Tibial artery (tissue), 4 donors: ENCODE measurements at regions not wholly inside any gene's neighbourhood (a gene's known extent, or its start where the extent isn't known, plus 50 kb on each side); places are given as distances from the start of the nearest gene placed in this dataset.

ENCODE experiments used
- DNase-seq, 2 donors: peaks; one replicate each; pipeline ENCODE4 v3.0.0-alpha.2; 2019
- H3K27ac ChIP-seq, 2 donors: fragments of 200-600 bp; sonication (generic) in 1 of 2; 1 replicate in 1 of 2; 2 replicates in 1 of 2; pipeline ENCODE4 v1.5.1; 2018 to 2019; ENCODE audit warnings: mild to moderate bottlenecking in 1 of 2
- H3K27me3 ChIP-seq, 2 donors: fragments of 200-600 bp; sonication (generic) in 1 of 2; one replicate each; pipeline versions ENCODE4 v1.5.1 to v1.6.0; 2016 to 2019
- H3K36me3 ChIP-seq, 3 donors: fragments of 200-600 bp; sonication (generic) in 2 of 3; one replicate each; pipeline ENCODE4 v1.5.1; 2016 to 2019; ENCODE audit warnings: mild to moderate bottlenecking in 2 of 3
- H3K4me1 ChIP-seq, 4 donors: fragments of 200-600 bp; sonication (generic) in 2 of 4; 1 replicate in 3 of 4; 2 replicates in 1 of 4; pipeline ENCODE4 v1.5.1; 2016 to 2019
- H3K4me3 ChIP-seq, 2 donors: fragments of 200-600 bp; sonication (generic) in 1 of 2; 1 replicate in 1 of 2; 2 replicates in 1 of 2; pipeline ENCODE4 v1.5.1; 2018 to 2019; ENCODE audit warnings: mild to moderate bottlenecking in 2 of 2
- H3K9me3 ChIP-seq, 3 donors: fragments of 200-600 bp; sonication (generic) in 1 of 3; one replicate each; pipeline ENCODE4 v1.5.1; 2016 to 2019
- intact Hi-C: fragments of 100-400 bp; cut with DNase I; formaldehyde crosslinking; loops from one replicate; pipeline ENCODE4 v1.15.0; 2023; ENCODE audit warnings: low total_unique reads
- TF ChIP-seq, protein P1 (sequence below), 2 experiments: fragments of 200-600 bp in 1 of 2; fragments of 450-650 bp in 1 of 2; IDR thresholded peaks; one replicate each; pipeline ENCODE4 v1.5.1; 2017 to 2019; ENCODE audit warnings: antibody characterized with exemption in 2 of 2, mild to moderate bottlenecking in 1 of 2, moderate library complexity in 1 of 2

DNA sequence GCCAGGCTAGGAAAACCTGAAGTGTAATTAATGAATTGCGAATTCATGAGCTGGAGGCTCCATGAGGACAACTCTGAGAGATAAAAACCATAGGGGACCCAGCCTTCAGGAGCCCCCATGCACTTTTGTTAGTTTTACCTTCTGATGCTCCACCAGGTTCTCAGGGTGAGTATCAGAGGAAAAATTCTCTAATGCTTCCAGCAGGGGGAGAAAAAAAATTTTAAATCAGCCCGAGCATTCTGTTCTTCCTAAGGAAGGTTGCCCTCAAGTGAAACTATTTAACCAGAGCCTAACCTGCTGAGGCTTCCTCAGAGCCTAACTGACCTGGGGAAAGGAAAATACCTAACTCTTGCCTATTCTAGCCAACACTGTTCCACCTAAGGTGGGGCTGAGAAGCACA lies 552.6 kb downstream of the PPARGC1A start:
- H3K27me3 ChIP-seq: no peaks in the 10 kb centered on the region

DNA sequence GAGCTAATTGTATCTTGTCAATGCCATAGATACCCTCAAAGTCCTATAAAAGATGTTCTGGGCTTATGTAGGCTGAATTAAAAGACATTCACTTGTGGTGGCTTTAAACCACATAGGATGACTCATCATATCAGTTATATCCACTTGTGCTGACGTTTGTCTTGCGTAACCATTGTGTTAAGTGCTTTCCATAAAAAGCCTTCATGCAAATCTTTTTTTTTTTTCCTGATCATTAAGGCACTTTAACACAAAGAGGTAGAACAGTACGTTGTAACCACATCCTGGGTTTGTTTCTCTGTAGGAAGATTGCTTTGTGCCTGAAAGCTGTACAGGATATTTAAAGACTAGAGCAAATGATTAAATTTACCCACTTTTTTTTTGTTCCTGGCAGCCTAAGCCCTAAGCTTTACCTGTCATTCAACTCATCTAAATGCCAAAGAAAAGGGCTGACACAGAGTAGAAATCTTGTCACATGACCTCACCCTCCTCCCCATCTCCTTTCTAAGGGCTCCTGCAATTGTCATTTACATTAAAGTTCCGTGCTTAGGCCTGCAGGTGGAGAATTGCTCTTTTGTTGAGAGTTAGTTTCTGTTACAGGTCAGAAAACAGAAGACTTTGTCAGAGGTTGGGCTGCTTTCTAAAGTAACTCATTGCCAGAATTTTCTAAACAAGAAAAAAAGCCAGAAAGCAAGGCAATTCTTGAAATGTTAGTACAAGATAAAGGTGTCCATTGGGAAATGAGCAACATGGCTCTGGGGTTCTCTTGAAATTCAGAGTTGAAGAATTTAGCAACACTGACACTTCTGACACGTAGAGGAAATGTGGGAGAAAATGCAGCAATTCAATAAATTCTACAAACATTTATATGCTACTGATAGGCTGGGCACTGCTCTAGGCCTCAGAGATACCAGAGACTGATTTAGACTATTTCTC lies 555.6 kb downstream of the PPARGC1A start:
- H3K9me3 ChIP-seq: no peaks in the 10 kb centered on the region
- H3K4me1 ChIP-seq: no peaks in the 10 kb centered on the region
- DNase-seq: no peak
- H3K27me3 ChIP-seq: no peaks in the 10 kb centered on the region
- H3K4me3 ChIP-seq: no peak overlapping the region
- H3K36me3 ChIP-seq: no peaks in the 10 kb centered on the region
- H3K27ac ChIP-seq: no peak overlapping the region
- intact Hi-C loops: no loop called here
- TF ChIP-seq, protein P1, sequence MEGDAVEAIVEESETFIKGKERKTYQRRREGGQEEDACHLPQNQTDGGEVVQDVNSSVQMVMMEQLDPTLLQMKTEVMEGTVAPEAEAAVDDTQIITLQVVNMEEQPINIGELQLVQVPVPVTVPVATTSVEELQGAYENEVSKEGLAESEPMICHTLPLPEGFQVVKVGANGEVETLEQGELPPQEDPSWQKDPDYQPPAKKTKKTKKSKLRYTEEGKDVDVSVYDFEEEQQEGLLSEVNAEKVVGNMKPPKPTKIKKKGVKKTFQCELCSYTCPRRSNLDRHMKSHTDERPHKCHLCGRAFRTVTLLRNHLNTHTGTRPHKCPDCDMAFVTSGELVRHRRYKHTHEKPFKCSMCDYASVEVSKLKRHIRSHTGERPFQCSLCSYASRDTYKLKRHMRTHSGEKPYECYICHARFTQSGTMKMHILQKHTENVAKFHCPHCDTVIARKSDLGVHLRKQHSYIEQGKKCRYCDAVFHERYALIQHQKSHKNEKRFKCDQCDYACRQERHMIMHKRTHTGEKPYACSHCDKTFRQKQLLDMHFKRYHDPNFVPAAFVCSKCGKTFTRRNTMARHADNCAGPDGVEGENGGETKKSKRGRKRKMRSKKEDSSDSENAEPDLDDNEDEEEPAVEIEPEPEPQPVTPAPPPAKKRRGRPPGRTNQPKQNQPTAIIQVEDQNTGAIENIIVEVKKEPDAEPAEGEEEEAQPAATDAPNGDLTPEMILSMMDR (IDR thresholded peaks at IDR 0.05): no peak

More for the DNA sequence above, 552.6 kb downstream of the PPARGC1A start:
- Histone ChIP-seq H3K4me3 (no peak overlapping the region), H3K4me1 (no peaks in the 10 kb centered on the region), H3K27ac (no peak overlapping the region), H3K9me3 (no peaks in the 10 kb centered on the region), H3K36me3 (no peaks in the 10 kb centered on the region)
- DNase-seq: no peak
- intact Hi-C loops: no loop called here
- TF ChIP-seq, protein P1 (IDR thresholded peaks at IDR 0.05): no peak

DNA sequence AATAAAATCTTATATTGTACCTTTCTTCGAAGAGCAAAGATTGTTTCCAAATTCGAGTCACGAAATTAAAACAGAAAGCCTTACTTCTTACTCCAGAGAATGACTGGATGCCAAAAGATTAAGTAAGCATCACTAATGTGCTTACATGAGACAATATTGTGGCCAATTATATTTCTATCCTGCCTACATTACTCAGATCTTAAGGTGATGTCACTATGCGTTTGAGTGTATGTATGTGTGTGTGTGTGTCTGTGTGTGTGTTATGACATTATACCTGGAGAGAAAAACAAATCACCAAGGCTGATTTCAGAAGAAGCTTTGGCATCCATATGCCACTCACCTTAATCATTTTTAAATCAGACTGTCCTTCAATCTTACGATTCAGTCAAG lies 556.3 kb downstream of the PPARGC1A start:
- Histone ChIP-seq H3K9me3 (no peaks in the 10 kb centered on the region), H3K4me3 (no peak overlapping the region), H3K27ac (no peak overlapping the region), H3K4me1 (no peaks in the 10 kb centered on the region), H3K36me3 (no peaks in the 10 kb centered on the region), H3K27me3 (no peaks in the 10 kb centered on the region)
- DNase-seq: no peak
- intact Hi-C loops: no loop called here
- TF ChIP-seq, protein P1 (IDR thresholded peaks at IDR 0.05): no peak

DNA sequence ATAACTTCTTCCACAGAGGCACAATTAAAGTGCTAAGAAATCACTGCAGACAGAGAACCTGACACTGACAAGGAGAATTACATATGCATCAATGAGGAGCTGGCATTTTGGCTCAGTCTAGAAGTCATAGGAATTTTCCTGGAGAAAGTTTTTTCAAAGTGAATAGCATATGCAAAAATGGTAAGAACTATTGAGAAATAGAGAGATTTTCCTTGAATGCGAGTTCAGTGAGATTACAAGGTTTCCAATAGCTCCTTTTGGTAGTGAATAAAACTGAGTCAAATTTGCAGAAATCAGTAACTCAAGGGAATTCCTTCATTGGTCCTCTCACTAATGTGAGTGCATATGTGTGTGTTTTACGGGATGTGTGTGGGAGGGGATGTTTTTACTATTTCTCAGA lies 557.5 kb downstream of the PPARGC1A start:
- Histone ChIP-seq H3K27me3 (no peaks in the 10 kb centered on the region), H3K4me1 (no peaks in the 10 kb centered on the region), H3K9me3 (no peaks in the 10 kb centered on the region), H3K27ac (no peak overlapping the region), H3K4me3 (no peak overlapping the region), H3K36me3 (no peaks in the 10 kb centered on the region)
- no peak for DNase-seq
- intact Hi-C loops: no loop called here
- TF ChIP-seq, protein P1 (IDR thresholded peaks at IDR 0.05): no peak

DNA sequence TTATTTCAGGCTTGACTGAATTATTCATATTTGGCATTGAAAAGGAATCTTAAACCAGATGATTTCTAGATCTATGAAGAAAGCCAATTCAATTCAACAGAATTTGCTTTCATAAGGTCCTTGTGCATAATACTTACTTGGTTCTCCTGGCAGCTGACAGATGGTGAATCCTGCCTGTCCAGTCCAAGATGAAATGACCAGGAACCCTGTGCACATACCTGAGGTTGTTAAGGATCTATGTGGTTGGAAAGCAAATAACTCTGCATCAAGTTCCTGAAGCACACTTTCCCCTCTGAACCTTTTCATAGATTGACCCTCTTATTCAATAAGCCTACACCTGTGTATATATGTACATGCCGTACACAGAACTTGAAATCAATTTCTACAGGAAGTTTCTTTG lies 562.7 kb downstream of the PPARGC1A start:
- H3K4me1 ChIP-seq: no peaks in the 10 kb centered on the region
- intact Hi-C loops: no loop called here
- DNase-seq: no peak
- H3K27me3 ChIP-seq: no peaks in the 10 kb centered on the region
- no peak overlapping the region for H3K27ac ChIP-seq
- TF ChIP-seq, protein P1 (IDR thresholded peaks at IDR 0.05): no peak
- no peak overlapping the region for H3K4me3 ChIP-seq
- no peaks in the 10 kb centered on the region for H3K36me3 ChIP-seq
- H3K9me3 ChIP-seq: no peaks in the 10 kb centered on the region
